ENCODE measurements at regions not wholly inside any gene's neighbourhood (a gene's known extent, or its start where the extent isn't known, plus 50 kb on each side); places are given as distances from the start of the nearest gene placed in this dataset.

- DNase-seq (ENCODE audit: low spot score): no peak
Observed at GRCh38 chr20:37643400-37643799, 50.4 kb upstream of the CTNNBL1 start.

- no peak for DNase-seq (ENCODE audit: low spot score)
Observed at GRCh38 chr20:37642246-37642645, 51.6 kb upstream of the CTNNBL1 start.

GRCh38 chr20:37640600-37641561 is 52.9 kb upstream of the CTNNBL1 start:
- no peak for DNase-seq (ENCODE audit: low spot score)

GRCh38 chr20:37638527-37638926 is 55.3 kb upstream of the CTNNBL1 start:
- no peak for DNase-seq (ENCODE audit: low spot score)

GRCh38 chr20:37636977-37637376 is 56.9 kb upstream of the CTNNBL1 start:
- DNase-seq (ENCODE audit: low spot score): no peak

- no peak for DNase-seq (ENCODE audit: low spot score)
Observed at GRCh38 chr20:37636212-37636975, 57.4 kb upstream of the CTNNBL1 start.

GRCh38 chr20:37630993-37631392 is 62.8 kb upstream of the CTNNBL1 start:
- no peak for DNase-seq (ENCODE audit: low spot score)

- no peak for DNase-seq (ENCODE audit: low spot score)
Observed at GRCh38 chr20:37630166-37630565, 63.7 kb upstream of the CTNNBL1 start.

GRCh38 chr20:37627767-37628130 is 66.1 kb upstream of the CTNNBL1 start:
- no peak for DNase-seq (ENCODE audit: low spot score)

- DNase-seq (ENCODE audit: low spot score): peak; percentile 10
Observed at GRCh38 chr20:37627060-37627766, 66.6 kb upstream of the CTNNBL1 start.

GRCh38 chr20:37624963-37625362 is 68.9 kb upstream of the CTNNBL1 start:
- no peak for DNase-seq (ENCODE audit: low spot score)

- DNase-seq (ENCODE audit: low spot score): no peak
Observed at GRCh38 chr20:37622728-37623127, 71.1 kb upstream of the CTNNBL1 start.

- no peak for DNase-seq (ENCODE audit: low spot score)
Observed at GRCh38 chr20:37619496-37619895, 74.3 kb upstream of the CTNNBL1 start.

GRCh38 chr20:37616110-37616425 is 77.8 kb upstream of the CTNNBL1 start:
- DNase-seq (ENCODE audit: low spot score): no peak

- DNase-seq (ENCODE audit: low spot score): peak; percentile 65
Observed at GRCh38 chr20:37615340-37616109, 78.3 kb upstream of the CTNNBL1 start.

GRCh38 chr20:37611852-37612251 is 82.0 kb upstream of the CTNNBL1 start:
- no peak for DNase-seq (ENCODE audit: low spot score)

GRCh38 chr20:37611346-37611745 is 82.5 kb upstream of the CTNNBL1 start:
- no peak for DNase-seq (ENCODE audit: low spot score)

- DNase-seq (ENCODE audit: low spot score): no peak
Observed at GRCh38 chr20:37610203-37610798, 82.6 kb upstream of the BLCAP start.

- no peak for DNase-seq (ENCODE audit: low spot score)
Observed at GRCh38 chr20:37602634-37603033, 75.0 kb upstream of the BLCAP start.

- no peak for DNase-seq (ENCODE audit: low spot score)
Observed at GRCh38 chr20:37600486-37600885, 72.8 kb upstream of the BLCAP start.

GRCh38 chr20:37598575-37599342 is 71.1 kb upstream of the BLCAP start:
- no peak for DNase-seq (ENCODE audit: low spot score)

Data from germinal center (tissue), 1 donor.